ENCODE measurements at regions not wholly inside any gene's neighbourhood (a gene's known extent, or its start where the extent isn't known, plus 50 kb on each side); places are given as distances from the start of the nearest gene placed in this dataset.

GRCh38 chr4:34724491-34724890 is 1519.8 kb downstream of the ARAP2 start:
- no CpG with 5 or more reads among the region's 1 CpG for WGBS (ENCODE audit: insufficient coverage)
- Histone ChIP-seq H3K4me3 (ENCODE audit: low read length) (no peak overlapping the region), H3K27me3 (ENCODE audit: control insufficient read depth, insufficient read depth, low read length) (no peaks in the 10 kb centered on the region), H3K9me3 (ENCODE audit: control insufficient read depth, insufficient read depth, low read length) (no peaks in the 10 kb centered on the region), H3K36me3 (ENCODE audit: control insufficient read depth, insufficient read depth, low read length) (no peaks in the 10 kb centered on the region), H3K27ac (ENCODE audit: low read length) (no peak overlapping the region), H3K4me1 (ENCODE audit: control insufficient read depth, insufficient read depth, low read length) (no peaks in the 10 kb centered on the region)
- H3K27me3 Mint-ChIP-seq (ENCODE audit: low read depth in 2 of 2), result no peaks in the 10 kb centered on the region
- intact Hi-C loops (cut with micrococcal nuclease), result no loop called here
- peaks cover 11 to 13% of the 10 kb centered on the region in 2 donors for H3K9me3 Mint-ChIP-seq
- DNase-seq (no peak), ATAC-seq (no peak)
- no peak overlapping the region for H3K27ac Mint-ChIP-seq
- no peaks in the 10 kb centered on the region for H3K36me3 Mint-ChIP-seq
- no peaks in the 10 kb centered on the region for H3K4me1 Mint-ChIP-seq
- TF ChIP-seq CTCF (IDR thresholded peaks at IDR 0.05), result no peak
- no peak overlapping the region for H3K4me3 Mint-ChIP-seq

- Histone ChIP-seq H3K36me3 (ENCODE audit: control insufficient read depth, insufficient read depth, low read length) (no peaks in the 10 kb centered on the region), H3K4me3 (ENCODE audit: low read length) (no peak overlapping the region), H3K9me3 (ENCODE audit: control insufficient read depth, insufficient read depth, low read length) (no peaks in the 10 kb centered on the region), H3K4me1 (ENCODE audit: control insufficient read depth, insufficient read depth, low read length) (no peaks in the 10 kb centered on the region), H3K27ac (ENCODE audit: low read length) (no peak overlapping the region), H3K27me3 (ENCODE audit: control insufficient read depth, insufficient read depth, low read length) (no peaks in the 10 kb centered on the region)
- Mint-ChIP-seq H3K36me3 (no peaks in the 10 kb centered on the region), H3K4me3 (no peak overlapping the region), H3K27me3 (ENCODE audit: low read depth in 2 of 2) (no peaks in the 10 kb centered on the region), H3K9me3 (peaks cover 6 to 8% of the 10 kb centered on the region in 2 donors), H3K27ac (no peak overlapping the region), H3K4me1 (no peaks in the 10 kb centered on the region)
- DNase-seq, result no peak
- intact Hi-C loops (cut with micrococcal nuclease), result no loop called here
- TF ChIP-seq CTCF (IDR thresholded peaks at IDR 0.05), result no peak
- ATAC-seq, result no peak
Measured at GRCh38 chr4:34731070-34731469, 1513.2 kb downstream of the ARAP2 start.

GRCh38 chr4:34732176-34732950 is 1512.0 kb downstream of the ARAP2 start:
- H3K36me3 ChIP-seq (ENCODE audit: control insufficient read depth, insufficient read depth, low read length), result no peaks in the 10 kb centered on the region
- Mint-ChIP-seq H3K9me3 (peaks cover 6 to 10% of the 10 kb centered on the region in 2 donors), H3K36me3 (no peaks in the 10 kb centered on the region), H3K4me1 (no peaks in the 10 kb centered on the region), H3K27me3 (ENCODE audit: low read depth in 2 of 2) (no peaks in the 10 kb centered on the region), H3K4me3 (no peak overlapping the region), H3K27ac (no peak overlapping the region)
- intact Hi-C loops (cut with micrococcal nuclease), result no loop called here
- no peak for TF ChIP-seq CTCF (IDR thresholded peaks at IDR 0.05)
- H3K4me3 ChIP-seq (ENCODE audit: low read length), result no peak overlapping the region
- no peak for ATAC-seq
- no peak overlapping the region for H3K27ac ChIP-seq (ENCODE audit: low read length)
- H3K4me1 ChIP-seq (ENCODE audit: control insufficient read depth, insufficient read depth, low read length), result no peaks in the 10 kb centered on the region
- H3K9me3 ChIP-seq (ENCODE audit: control insufficient read depth, insufficient read depth, low read length), result no peaks in the 10 kb centered on the region
- WGBS (ENCODE audit: insufficient coverage), result no CpG with 5 or more reads among the region's 2 CpGs
- no peaks in the 10 kb centered on the region for H3K27me3 ChIP-seq (ENCODE audit: control insufficient read depth, insufficient read depth, low read length)
- DNase-seq, result no peak

Data from natural killer cell (primary cell).